PC-9 (cell line): ENCODE measurements at regions not wholly inside any gene's neighbourhood (a gene's known extent, or its start where the extent isn't known, plus 50 kb on each side); places are given as distances from the start of the nearest gene placed in this dataset.

Experiments used
- BruUV-seq: library from RNA; stranded (reverse); fragments of 400-500 nt; replicated peaks from 2 replicates; lab custom pipeline; 2021; lab: Mats Ljungman, UMichigan
- CTCF ChIA-PET: fragments of 300-600 bp; sonication (Branson Sonifier 250); formaldehyde crosslinking; loops from one replicate; lab custom pipeline; 2022; ENCODE audit warnings: antibody characterized with exemption; lab: Charles Lee
- POLR2A ChIA-PET: fragments of 300-600 bp; sonication (Branson Sonifier 250); formaldehyde crosslinking; loops from one replicate; lab custom pipeline; 2022; ENCODE audit warnings: antibody characterized with exemption; ENCODE audit not compliant: unreplicated experiment; lab: Charles Lee
- DNase-seq, 2 experiments: peaks; one replicate each; pipeline versions ENCODE4 v3.0.0 to v3.0.0-alpha.2; 2015 to 2022; ENCODE audit warnings: mixed read lengths in 1 of 2
- H2AFZ ChIP-seq: fragments of 200-600 bp; sonication (generic); 2 replicates; pipeline ENCODE4 v1.8.1; 2017; ENCODE audit warnings: antibody characterized with exemption
- H3F3A ChIP-seq: fragments of 200-600 bp; sonication (generic); 2 replicates; pipeline ENCODE4 v1.8.1; 2017; ENCODE audit warnings: antibody characterized with exemption, mild to moderate bottlenecking, low read depth; ENCODE audit not compliant: insufficient read depth
- H3K27ac ChIP-seq: fragments of 200-600 bp; sonication (generic); 2 replicates; pipeline ENCODE4 v1.6.1; 2016; ENCODE audit warnings: mixed run types
- H3K27me3 ChIP-seq: fragments of 200-600 bp; sonication (generic); 2 replicates; pipeline ENCODE4 v1.6.1; 2016; ENCODE audit warnings: low read depth, mixed run types; ENCODE audit not compliant: insufficient read depth
- H3K36me3 ChIP-seq: fragments of 200-600 bp; sonication (generic); 2 replicates; pipeline ENCODE4 v1.6.1; 2016; ENCODE audit warnings: low read depth, mixed run types
- H3K4me1 ChIP-seq: fragments of 200-600 bp; sonication (generic); replicated peaks from 2 replicates; pipeline ENCODE4 v1.6.1; 2016; ENCODE audit warnings: mixed run types; ENCODE audit not compliant: insufficient read depth
- H3K4me2 ChIP-seq: fragments of 200-600 bp; sonication (generic); 2 replicates; pipeline ENCODE4 v1.6.1; 2017; ENCODE audit warnings: mixed run types
- H3K4me3 ChIP-seq: fragments of 200-600 bp; sonication (generic); 2 replicates; pipeline ENCODE4 v1.6.1; 2016; ENCODE audit warnings: mixed run types
- H3K79me2 ChIP-seq: fragments of 200-600 bp; sonication (generic); 2 replicates; pipeline ENCODE4 v1.6.1; 2017; ENCODE audit warnings: low read depth, mixed run types
- H3K9me2 ChIP-seq: fragments of 200-600 bp; sonication (generic); 2 replicates; pipeline ENCODE4 v1.8.1; 2017; ENCODE audit warnings: mild to moderate bottlenecking; ENCODE audit not compliant: insufficient read depth
- H3K9me3 ChIP-seq: fragments of 200-600 bp; sonication (generic); 2 replicates; pipeline ENCODE4 v1.8.1; 2016; ENCODE audit warnings: low read depth; ENCODE audit not compliant: insufficient read depth
- H4K20me1 ChIP-seq: fragments of 200-600 bp; sonication (generic); 2 replicates; pipeline ENCODE4 v1.8.1; 2017; ENCODE audit not compliant: insufficient read depth
- CTCF ChIP-seq: fragments of 200-600 bp; sonication (generic); conservative IDR thresholded peaks from 2 replicates; pipeline ENCODE4 v1.6.1; 2017; ENCODE audit warnings: mixed run types, antibody characterized with exemption, mild to moderate bottlenecking, moderate library complexity
- EZH2 ChIP-seq: fragments of 200-600 bp; sonication (generic); IDR thresholded peaks from 2 replicates; pipeline ENCODE4 v1.8.0; 2017; ENCODE audit warnings: antibody characterized with exemption, low read depth
- intact Hi-C: fragments of 100-400 bp; cut with micrococcal nuclease; formaldehyde crosslinking; loops from one replicate; pipeline ENCODE4 v1.10.0; 2022; ENCODE audit not compliant: unreplicated experiment

GRCh38 chr10:28171468-28172222, 131.2 kb downstream of the MPP7 start:
- intact Hi-C loops: no loop called here
- ChIA-PET CTCF (no interaction called here), POLR2A (no interaction called here)
- BruUV-seq: no TSS peak
- no peak for DNase-seq
- H3K4me2 ChIP-seq: no peak overlapping the region
- peaks cover 8% of the 10 kb centered on the region; the same call in 1 of the 2 replicates for H3K27me3 ChIP-seq
- H3K4me1 ChIP-seq: no peaks in the 10 kb centered on the region
- H4K20me1 ChIP-seq: no peaks in the 10 kb centered on the region
- no peaks in the 10 kb centered on the region for H3K36me3 ChIP-seq
- H3K9me2 ChIP-seq: no peaks in the 10 kb centered on the region
- H2AFZ ChIP-seq: no peak overlapping the region
- H3K9me3 ChIP-seq: no peaks in the 10 kb centered on the region
- H3F3A ChIP-seq: no peaks in the 10 kb centered on the region
- no peak overlapping the region for H3K27ac ChIP-seq
- no peaks in the 10 kb centered on the region for H3K79me2 ChIP-seq
- TF ChIP-seq CTCF (no peak), EZH2 (no peak)
- no peak overlapping the region for H3K4me3 ChIP-seq

- intact Hi-C loops: no loop called here
- Histone ChIP-seq H2AFZ (no peak overlapping the region), H3K27me3 (peaks cover 8% of the 10 kb centered on the region; the same call in 1 of the 2 replicates), H3K27ac (no peak overlapping the region), H4K20me1 (no peaks in the 10 kb centered on the region), H3K9me2 (no peaks in the 10 kb centered on the region), H3K4me1 (no peaks in the 10 kb centered on the region), H3K4me2 (no peak overlapping the region), H3K36me3 (no peaks in the 10 kb centered on the region), H3K9me3 (no peaks in the 10 kb centered on the region), H3K4me3 (no peak overlapping the region), H3F3A (no peaks in the 10 kb centered on the region), H3K79me2 (no peaks in the 10 kb centered on the region)
- CTCF ChIA-PET: no interaction called here
- no peak for TF ChIP-seq EZH2
- TF ChIP-seq CTCF: no peak
- DNase-seq: no peak
- no TSS peak for BruUV-seq
- POLR2A ChIA-PET: no interaction called here
Measured at GRCh38 chr10:28169525-28169924, 133.3 kb downstream of the MPP7 start.

GRCh38 chr10:28160866-28161405, 141.9 kb downstream of the MPP7 start:
- Histone ChIP-seq H3K4me1 (no peaks in the 10 kb centered on the region), H3F3A (no peaks in the 10 kb centered on the region), H3K4me2 (no peak overlapping the region), H4K20me1 (no peaks in the 10 kb centered on the region), H3K4me3 (no peak overlapping the region), H2AFZ (no peak overlapping the region), H3K27me3 (no peaks in the 10 kb centered on the region), H3K79me2 (no peaks in the 10 kb centered on the region), H3K9me3 (no peaks in the 10 kb centered on the region), H3K36me3 (no peaks in the 10 kb centered on the region), H3K9me2 (no peaks in the 10 kb centered on the region), H3K27ac (no peak overlapping the region)
- no peak for DNase-seq
- intact Hi-C loops: no loop called here
- BruUV-seq: no TSS peak
- POLR2A ChIA-PET: no interaction called here
- no peak for TF ChIP-seq CTCF
- TF ChIP-seq EZH2: no peak
- CTCF ChIA-PET: no interaction called here
